ENCODE measurements at regions not wholly inside any gene's neighbourhood (a gene's known extent, or its start where the extent isn't known, plus 50 kb on each side); places are given as distances from the start of the nearest gene placed in this dataset.

- no peak overlapping the region for H3K4me3 ChIP-seq (ENCODE audit: control insufficient read depth, low read depth, low read length)
- DNase-seq (ENCODE audit: low read depth), result no peak
- no peak for TF ChIP-seq CTCF (IDR thresholded peaks at IDR 0.05; ENCODE audit: control insufficient read depth, insufficient read depth, low read depth, low read length, missing control alignments)
Measured at GRCh38 chr3:161576311-161576710, 79.7 kb downstream of the OTOL1 start.

- H3K4me3 ChIP-seq (ENCODE audit: control insufficient read depth, low read depth, low read length), result no peak overlapping the region
- TF ChIP-seq CTCF (IDR thresholded peaks at IDR 0.05; ENCODE audit: control insufficient read depth, insufficient read depth, low read depth, low read length, missing control alignments), result no peak
Measured at GRCh38 chr3:161576714-161577510, 80.3 kb downstream of the OTOL1 start.

GRCh38 chr3:161577662-161578061 is 81.1 kb downstream of the OTOL1 start:
- TF ChIP-seq CTCF (IDR thresholded peaks at IDR 0.05; ENCODE audit: control insufficient read depth, insufficient read depth, low read depth, low read length, missing control alignments), result no peak
- no peak for DNase-seq (ENCODE audit: low read depth)
- H3K4me3 ChIP-seq (ENCODE audit: control insufficient read depth, low read depth, low read length), result no peak overlapping the region

More at GRCh38 chr3:161576714-161577510, 80.3 kb downstream of the OTOL1 start:
- DNase-seq (ENCODE audit: low read depth), result no peak

- no peak for TF ChIP-seq CTCF (IDR thresholded peaks at IDR 0.05; ENCODE audit: control insufficient read depth, insufficient read depth, low read depth, low read length, missing control alignments)
- DNase-seq (ENCODE audit: low read depth), result no peak
- no peak overlapping the region for H3K4me3 ChIP-seq (ENCODE audit: control insufficient read depth, low read depth, low read length)
Measured at GRCh38 chr3:161579395-161580126, 83.0 kb downstream of the OTOL1 start.

- no peak overlapping the region for H3K4me3 ChIP-seq (ENCODE audit: control insufficient read depth, low read depth, low read length)
- no peak for TF ChIP-seq CTCF (IDR thresholded peaks at IDR 0.05; ENCODE audit: control insufficient read depth, insufficient read depth, low read depth, low read length, missing control alignments)
- no peak for DNase-seq (ENCODE audit: low read depth)
Measured at GRCh38 chr3:161585922-161586321, 89.3 kb downstream of the OTOL1 start.

GRCh38 chr3:161586556-161587235 is 90.1 kb downstream of the OTOL1 start:
- H3K4me3 ChIP-seq (ENCODE audit: control insufficient read depth, low read depth, low read length), result no peak overlapping the region
- no peak for TF ChIP-seq CTCF (IDR thresholded peaks at IDR 0.05; ENCODE audit: control insufficient read depth, insufficient read depth, low read depth, low read length, missing control alignments)
- DNase-seq (ENCODE audit: low read depth), result no peak
